ENCODE measurements at regions not wholly inside any gene's neighbourhood (a gene's known extent, or its start where the extent isn't known, plus 50 kb on each side); places are given as distances from the start of the nearest gene placed in this dataset.

- H4K20me1 ChIP-seq (ENCODE audit: insufficient read depth, low read length): no peaks in the 10 kb centered on the region
- H3K9ac ChIP-seq (ENCODE audit: low read length): no peak overlapping the region
- H2AFZ ChIP-seq (ENCODE audit: low read depth, low read length): no peak overlapping the region
- no peak overlapping the region for H3K4me2 ChIP-seq (ENCODE audit: low read length)
- no peaks in the 10 kb centered on the region for H3K79me2 ChIP-seq (ENCODE audit: low read length)
- no peaks in the 10 kb centered on the region; the same call in 1 of the 2 replicates for H3K27me3 ChIP-seq (ENCODE audit: low read depth, low read length)
- H3K4me3 ChIP-seq (ENCODE audit: low read length): no peak overlapping the region
- H3K4me1 ChIP-seq (ENCODE audit: low read length): no peaks in the 10 kb centered on the region
- no peak for TF ChIP-seq CTCF (IDR thresholded peaks at IDR 0.05; ENCODE audit: low read depth, low read length)
- TF ChIP-seq EZH2phosphoT487 (IDR thresholded peaks at IDR 0.05; ENCODE audit: low read depth): no peak
- H3K9me3 ChIP-seq (ENCODE audit: insufficient read depth, low read length): no peaks in the 10 kb centered on the region
- no peak overlapping the region for H3K27ac ChIP-seq (ENCODE audit: low read length)
- no peaks in the 10 kb centered on the region for H3K36me3 ChIP-seq (replicated peaks; ENCODE audit: low read depth, low read length)
Measured at GRCh38 chr11:15704064-15704463, 589.3 kb downstream of the INSC start.

GRCh38 chr11:15704556-15704955 lies 589.8 kb downstream of the INSC start:
- no peak overlapping the region for H2AFZ ChIP-seq (ENCODE audit: low read depth, low read length)
- H3K9ac ChIP-seq (ENCODE audit: low read length): no peak overlapping the region
- H3K79me2 ChIP-seq (ENCODE audit: low read length): no peaks in the 10 kb centered on the region
- H3K36me3 ChIP-seq (replicated peaks; ENCODE audit: low read depth, low read length): no peaks in the 10 kb centered on the region
- no peaks in the 10 kb centered on the region for H3K9me3 ChIP-seq (ENCODE audit: insufficient read depth, low read length)
- H3K4me2 ChIP-seq (ENCODE audit: low read length): no peak overlapping the region
- H3K4me1 ChIP-seq (ENCODE audit: low read length): no peaks in the 10 kb centered on the region
- no peaks in the 10 kb centered on the region; the same call in 1 of the 2 replicates for H3K27me3 ChIP-seq (ENCODE audit: low read depth, low read length)
- no peak overlapping the region for H3K27ac ChIP-seq (ENCODE audit: low read length)
- no peak for TF ChIP-seq EZH2phosphoT487 (IDR thresholded peaks at IDR 0.05; ENCODE audit: low read depth)
- TF ChIP-seq CTCF (IDR thresholded peaks at IDR 0.05; ENCODE audit: low read depth, low read length): no peak
- H4K20me1 ChIP-seq (ENCODE audit: insufficient read depth, low read length): no peaks in the 10 kb centered on the region
- H3K4me3 ChIP-seq (ENCODE audit: low read length): no peak overlapping the region

- no peaks in the 10 kb centered on the region for H3K9me3 ChIP-seq (ENCODE audit: insufficient read depth, low read length)
- H3K36me3 ChIP-seq (replicated peaks; ENCODE audit: low read depth, low read length): no peaks in the 10 kb centered on the region
- no peak for TF ChIP-seq EZH2phosphoT487 (IDR thresholded peaks at IDR 0.05; ENCODE audit: low read depth)
- no peak for TF ChIP-seq CTCF (IDR thresholded peaks at IDR 0.05; ENCODE audit: low read depth, low read length)
- no peaks in the 10 kb centered on the region; the same call in 1 of the 2 replicates for H3K27me3 ChIP-seq (ENCODE audit: low read depth, low read length)
- no peak overlapping the region for H3K9ac ChIP-seq (ENCODE audit: low read length)
- H3K79me2 ChIP-seq (ENCODE audit: low read length): no peaks in the 10 kb centered on the region
- H2AFZ ChIP-seq (ENCODE audit: low read depth, low read length): no peak overlapping the region
- no peak overlapping the region for H3K4me3 ChIP-seq (ENCODE audit: low read length)
- no peak overlapping the region for H3K4me2 ChIP-seq (ENCODE audit: low read length)
- no peak overlapping the region for H3K27ac ChIP-seq (ENCODE audit: low read length)
- H3K4me1 ChIP-seq (ENCODE audit: low read length): no peaks in the 10 kb centered on the region
- H4K20me1 ChIP-seq (ENCODE audit: insufficient read depth, low read length): no peaks in the 10 kb centered on the region
Measured at GRCh38 chr11:15705891-15706290, 591.2 kb downstream of the INSC start.

GRCh38 chr11:15707194-15707593 lies 592.5 kb downstream of the INSC start:
- H3K4me2 ChIP-seq (ENCODE audit: low read length): no peak overlapping the region
- no peak overlapping the region for H2AFZ ChIP-seq (ENCODE audit: low read depth, low read length)
- H3K27me3 ChIP-seq (ENCODE audit: low read depth, low read length): no peaks in the 10 kb centered on the region; the same call in 1 of the 2 replicates
- H3K9me3 ChIP-seq (ENCODE audit: insufficient read depth, low read length): no peaks in the 10 kb centered on the region
- no peaks in the 10 kb centered on the region for H4K20me1 ChIP-seq (ENCODE audit: insufficient read depth, low read length)
- TF ChIP-seq CTCF (IDR thresholded peaks at IDR 0.05; ENCODE audit: low read depth, low read length) (no peak), EZH2phosphoT487 (IDR thresholded peaks at IDR 0.05; ENCODE audit: low read depth) (no peak)
- no peak overlapping the region for H3K27ac ChIP-seq (ENCODE audit: low read length)
- no peaks in the 10 kb centered on the region for H3K36me3 ChIP-seq (replicated peaks; ENCODE audit: low read depth, low read length)
- H3K4me1 ChIP-seq (ENCODE audit: low read length): no peaks in the 10 kb centered on the region
- H3K4me3 ChIP-seq (ENCODE audit: low read length): no peak overlapping the region
- H3K9ac ChIP-seq (ENCODE audit: low read length): no peak overlapping the region
- no peaks in the 10 kb centered on the region for H3K79me2 ChIP-seq (ENCODE audit: low read length)
